ENCODE measurements at regions not wholly inside any gene's neighbourhood (a gene's known extent, or its start where the extent isn't known, plus 50 kb on each side); places are given as distances from the start of the nearest gene placed in this dataset.

DNA sequence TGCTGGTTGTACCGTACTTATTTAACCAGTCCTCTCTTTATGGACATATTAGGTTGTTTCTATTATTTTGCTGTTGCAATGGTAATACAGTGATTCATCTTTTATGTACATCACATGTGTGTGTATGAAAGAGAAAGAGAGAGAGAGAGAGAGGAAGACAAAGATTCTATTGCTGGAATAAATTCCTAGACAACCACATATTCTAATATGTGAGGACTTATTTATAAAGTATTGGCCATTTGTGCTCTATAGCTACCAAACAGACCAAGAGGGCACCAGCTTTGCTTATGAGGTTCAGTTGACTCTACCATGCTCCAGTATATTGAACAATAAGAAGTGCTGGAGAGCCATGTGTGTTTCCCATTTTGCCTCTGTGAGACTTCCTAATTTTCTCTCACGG, 513.5 kb downstream of the DMAC1 start:
- H3K36me3 Mint-ChIP-seq (ENCODE audit: insufficient read depth, unreplicated experiment), result no peaks in the 10 kb centered on the region

DNA sequence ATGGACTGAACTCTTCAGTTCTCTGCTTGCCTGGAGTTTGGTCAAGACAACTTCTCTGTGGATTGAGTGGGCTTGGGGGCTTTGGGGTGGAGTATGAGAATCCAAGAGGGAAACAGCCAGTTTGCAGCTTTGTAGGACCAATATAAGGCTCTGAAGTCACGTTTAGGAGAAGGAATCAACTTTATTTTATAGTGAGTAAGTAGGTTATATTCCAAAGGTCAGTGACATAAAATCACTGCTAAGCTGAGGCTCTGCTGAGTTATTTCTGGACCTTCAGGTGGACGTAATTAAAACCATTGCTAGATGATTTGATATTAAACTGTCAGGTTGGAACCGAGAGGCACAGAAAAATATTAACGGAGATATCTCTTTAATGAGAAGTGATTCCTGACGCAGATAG, 514.4 kb downstream of the DMAC1 start:
- ChIA-PET CTCF (no interaction called here), POLR2A (no interaction called here)
- no TSS peak for BruUV-seq (replicated peaks)
- intact Hi-C loops (cut with micrococcal nuclease), result no loop called here
- H3K36me3 Mint-ChIP-seq (ENCODE audit: insufficient read depth, unreplicated experiment), result no peaks in the 10 kb centered on the region
- peaks cover 79% of the 10 kb centered on the region for H3K27me3 Mint-ChIP-seq (ENCODE audit: insufficient read depth, unreplicated experiment)
- H3K4me3 Mint-ChIP-seq (ENCODE audit: unreplicated experiment), result no peak overlapping the region
- no peak overlapping the region for H3K27ac Mint-ChIP-seq (ENCODE audit: low read depth, unreplicated experiment)
- TF ChIP-seq, protein P1, sequence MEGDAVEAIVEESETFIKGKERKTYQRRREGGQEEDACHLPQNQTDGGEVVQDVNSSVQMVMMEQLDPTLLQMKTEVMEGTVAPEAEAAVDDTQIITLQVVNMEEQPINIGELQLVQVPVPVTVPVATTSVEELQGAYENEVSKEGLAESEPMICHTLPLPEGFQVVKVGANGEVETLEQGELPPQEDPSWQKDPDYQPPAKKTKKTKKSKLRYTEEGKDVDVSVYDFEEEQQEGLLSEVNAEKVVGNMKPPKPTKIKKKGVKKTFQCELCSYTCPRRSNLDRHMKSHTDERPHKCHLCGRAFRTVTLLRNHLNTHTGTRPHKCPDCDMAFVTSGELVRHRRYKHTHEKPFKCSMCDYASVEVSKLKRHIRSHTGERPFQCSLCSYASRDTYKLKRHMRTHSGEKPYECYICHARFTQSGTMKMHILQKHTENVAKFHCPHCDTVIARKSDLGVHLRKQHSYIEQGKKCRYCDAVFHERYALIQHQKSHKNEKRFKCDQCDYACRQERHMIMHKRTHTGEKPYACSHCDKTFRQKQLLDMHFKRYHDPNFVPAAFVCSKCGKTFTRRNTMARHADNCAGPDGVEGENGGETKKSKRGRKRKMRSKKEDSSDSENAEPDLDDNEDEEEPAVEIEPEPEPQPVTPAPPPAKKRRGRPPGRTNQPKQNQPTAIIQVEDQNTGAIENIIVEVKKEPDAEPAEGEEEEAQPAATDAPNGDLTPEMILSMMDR (IDR thresholded peaks at IDR 0.05; ENCODE audit: unreplicated experiment), result no peak
- H3K9me3 Mint-ChIP-seq (ENCODE audit: unreplicated experiment), result peaks cover 8% of the 10 kb centered on the region
- H3K4me1 Mint-ChIP-seq (ENCODE audit: insufficient read depth, unreplicated experiment), result no peaks in the 10 kb centered on the region
- DNase-seq (ENCODE audit: unreplicated experiment), result no peak

More for the DNA sequence above, 513.5 kb downstream of the DMAC1 start:
- TF ChIP-seq, protein P1 (IDR thresholded peaks at IDR 0.05; ENCODE audit: unreplicated experiment), result no peak
- no peak overlapping the region for H3K4me3 Mint-ChIP-seq (ENCODE audit: unreplicated experiment)
- intact Hi-C loops (cut with micrococcal nuclease), result no loop called here
- no peaks in the 10 kb centered on the region for H3K9me3 Mint-ChIP-seq (ENCODE audit: unreplicated experiment)
- BruUV-seq (replicated peaks), result no TSS peak
- H3K27me3 Mint-ChIP-seq (ENCODE audit: insufficient read depth, unreplicated experiment), result peaks cover 70% of the 10 kb centered on the region
- H3K4me1 Mint-ChIP-seq (ENCODE audit: insufficient read depth, unreplicated experiment), result no peaks in the 10 kb centered on the region
- no peak for DNase-seq (ENCODE audit: unreplicated experiment)
- ChIA-PET POLR2A (no interaction called here), CTCF (no interaction called here)
- no peak overlapping the region for H3K27ac Mint-ChIP-seq (ENCODE audit: low read depth, unreplicated experiment)

DNA sequence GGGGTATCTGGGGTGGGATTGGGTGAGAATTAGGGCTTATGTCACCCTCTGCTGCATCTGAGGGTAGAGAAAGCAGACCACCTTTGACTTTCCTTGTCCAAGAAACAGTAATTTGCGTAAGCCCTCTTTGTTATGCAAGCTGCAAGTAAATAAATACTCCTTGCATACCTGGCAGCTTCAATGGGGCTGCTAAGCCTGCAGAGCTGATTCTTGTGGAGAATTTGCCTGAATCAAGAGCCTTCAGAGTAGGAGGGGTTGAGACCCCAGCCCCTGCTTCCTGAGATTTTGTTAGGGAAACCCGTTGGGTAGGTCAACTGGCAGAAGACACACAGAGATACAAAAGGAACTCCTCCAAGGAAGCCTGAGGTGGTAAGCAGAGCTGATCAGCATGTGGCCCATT, 515.1 kb downstream of the DMAC1 start:
- Mint-ChIP-seq H3K36me3 (ENCODE audit: insufficient read depth, unreplicated experiment) (no peaks in the 10 kb centered on the region), H3K27me3 (ENCODE audit: insufficient read depth, unreplicated experiment) (peaks cover 82% of the 10 kb centered on the region), H3K9me3 (ENCODE audit: unreplicated experiment) (peaks cover 8% of the 10 kb centered on the region), H3K4me3 (ENCODE audit: unreplicated experiment) (no peak overlapping the region), H3K4me1 (ENCODE audit: insufficient read depth, unreplicated experiment) (no peaks in the 10 kb centered on the region), H3K27ac (ENCODE audit: low read depth, unreplicated experiment) (no peak overlapping the region)
- no TSS peak for BruUV-seq (replicated peaks)
- intact Hi-C loops (cut with micrococcal nuclease), result no loop called here
- ChIA-PET CTCF (no interaction called here), POLR2A (interaction anchor here (0.6 kb wide), 1 partner anchor 974 kb away, joined by 3 read pairs; no protein-coding TSS in a partner anchor)
- TF ChIP-seq, protein P1 (IDR thresholded peaks at IDR 0.05; ENCODE audit: unreplicated experiment), result no peak
- DNase-seq (ENCODE audit: unreplicated experiment), result no peak

DNA sequence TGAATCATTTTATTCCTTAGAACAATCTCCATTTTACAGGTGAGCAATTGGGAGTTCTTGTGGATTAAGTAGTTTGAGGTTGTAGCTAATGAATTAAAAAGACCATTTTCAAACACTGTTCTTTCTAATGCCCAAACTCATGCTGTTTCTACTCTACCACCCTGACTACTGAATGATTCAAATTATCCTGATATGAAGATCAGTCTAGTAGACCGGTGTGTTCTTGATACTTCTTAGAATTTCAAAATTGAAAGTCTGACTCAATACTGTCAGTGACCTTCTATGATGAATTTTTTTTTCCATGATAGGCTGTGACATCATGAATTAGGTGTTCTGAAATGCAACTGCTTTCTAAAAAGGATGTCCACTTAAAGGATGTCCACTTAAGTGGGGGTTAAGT, 515.5 kb downstream of the DMAC1 start:
- Mint-ChIP-seq H3K9me3 (ENCODE audit: unreplicated experiment) (peaks cover 8% of the 10 kb centered on the region), H3K36me3 (ENCODE audit: insufficient read depth, unreplicated experiment) (no peaks in the 10 kb centered on the region), H3K4me3 (ENCODE audit: unreplicated experiment) (no peak overlapping the region), H3K4me1 (ENCODE audit: insufficient read depth, unreplicated experiment) (no peaks in the 10 kb centered on the region), H3K27ac (ENCODE audit: low read depth, unreplicated experiment) (no peak overlapping the region), H3K27me3 (ENCODE audit: insufficient read depth, unreplicated experiment) (peaks cover 82% of the 10 kb centered on the region)
- TF ChIP-seq, protein P1 (IDR thresholded peaks at IDR 0.05; ENCODE audit: unreplicated experiment), result no peak
- intact Hi-C loops (cut with micrococcal nuclease), result no loop called here
- no peak for DNase-seq (ENCODE audit: unreplicated experiment)
- POLR2A ChIA-PET, result interaction anchor here (0.6 kb wide), 2 partner anchors 475 to 974 kb away, joined by 3 read pairs; no protein-coding TSS in a partner anchor
- no TSS peak for BruUV-seq (replicated peaks)
- CTCF ChIA-PET, result no interaction called here
